ENCODE measurements at regions not wholly inside any gene's neighbourhood (a gene's known extent, or its start where the extent isn't known, plus 50 kb on each side); places are given as distances from the start of the nearest gene placed in this dataset.

- peaks cover 7% of the 10 kb centered on the region for H3K9me3 Mint-ChIP-seq (ENCODE audit: unreplicated experiment)
- H3K27ac Mint-ChIP-seq (ENCODE audit: unreplicated experiment): no peak overlapping the region
- no peak for TF ChIP-seq CTCF (IDR thresholded peaks at IDR 0.05; ENCODE audit: partially characterized antibody, unreplicated experiment)
- peaks cover 8% of the 10 kb centered on the region for H3K27me3 Mint-ChIP-seq (ENCODE audit: unreplicated experiment)
- no peak for DNase-seq
- H3K36me3 Mint-ChIP-seq (ENCODE audit: unreplicated experiment): no peaks in the 10 kb centered on the region
- H3K4me3 Mint-ChIP-seq (ENCODE audit: unreplicated experiment): no peak overlapping the region
- H3K4me1 Mint-ChIP-seq (ENCODE audit: low read depth, unreplicated experiment): peaks cover 5% of the 10 kb centered on the region
Observed at GRCh38 chr15:70488941-70489848, 274.2 kb downstream of the UACA start.

- TF ChIP-seq CTCF (IDR thresholded peaks at IDR 0.05; ENCODE audit: partially characterized antibody, unreplicated experiment): peak; percentile 98
- H3K4me1 Mint-ChIP-seq (ENCODE audit: low read depth, unreplicated experiment): peaks cover 7% of the 10 kb centered on the region
- peaks cover 7% of the 10 kb centered on the region for H3K9me3 Mint-ChIP-seq (ENCODE audit: unreplicated experiment)
- H3K36me3 Mint-ChIP-seq (ENCODE audit: unreplicated experiment): no peaks in the 10 kb centered on the region
- peak; percentile 82 for DNase-seq
- peaks cover 8% of the 10 kb centered on the region for H3K27me3 Mint-ChIP-seq (ENCODE audit: unreplicated experiment)
- H3K4me3 Mint-ChIP-seq (ENCODE audit: unreplicated experiment): no peak overlapping the region
- H3K27ac Mint-ChIP-seq (ENCODE audit: unreplicated experiment): no peak overlapping the region
Observed at GRCh38 chr15:70488002-70488605, 275.3 kb downstream of the UACA start.

- Mint-ChIP-seq H3K27me3 (ENCODE audit: unreplicated experiment) (peaks cover 12% of the 10 kb centered on the region), H3K27ac (ENCODE audit: unreplicated experiment) (no peak overlapping the region), H3K9me3 (ENCODE audit: unreplicated experiment) (peaks cover 7% of the 10 kb centered on the region), H3K36me3 (ENCODE audit: unreplicated experiment) (no peaks in the 10 kb centered on the region), H3K4me3 (ENCODE audit: unreplicated experiment) (no peak overlapping the region), H3K4me1 (ENCODE audit: low read depth, unreplicated experiment) (peaks cover 7% of the 10 kb centered on the region)
- DNase-seq: no peak
- TF ChIP-seq CTCF (IDR thresholded peaks at IDR 0.05; ENCODE audit: partially characterized antibody, unreplicated experiment): no peak
Observed at GRCh38 chr15:70487387-70487740, 276.0 kb downstream of the UACA start.

- Mint-ChIP-seq H3K4me3 (ENCODE audit: unreplicated experiment) (no peak overlapping the region), H3K9me3 (ENCODE audit: unreplicated experiment) (peaks cover 5% of the 10 kb centered on the region), H3K27me3 (ENCODE audit: unreplicated experiment) (peaks cover 12% of the 10 kb centered on the region), H3K4me1 (ENCODE audit: low read depth, unreplicated experiment) (peaks cover 7% of the 10 kb centered on the region), H3K27ac (ENCODE audit: unreplicated experiment) (no peak overlapping the region), H3K36me3 (ENCODE audit: unreplicated experiment) (no peaks in the 10 kb centered on the region)
- DNase-seq: no peak
- TF ChIP-seq CTCF (IDR thresholded peaks at IDR 0.05; ENCODE audit: partially characterized antibody, unreplicated experiment): no peak
Observed at GRCh38 chr15:70486451-70487386, 276.6 kb downstream of the UACA start.
